Right renal pelvis (tissue), 4 donors: ENCODE measurements at regions not wholly inside any gene's neighbourhood (a gene's known extent, or its start where the extent isn't known, plus 50 kb on each side); places are given as distances from the start of the nearest gene placed in this dataset.

Experiments used
- DNase-seq, 4 donors: peaks; one replicate each; pipeline ENCODE4 v3.0.0-alpha.2; 2013; ENCODE audit warnings: low read depth in 4 of 4, low spot score in 3 of 4, missing footprints in 1 of 4

GRCh38 chr2:20559277-20559676 is 91.6 kb downstream of the HS1BP3 start:
- no peak for DNase-seq

- no peak for DNase-seq
Observed at GRCh38 chr2:20560011-20560410, 90.9 kb downstream of the HS1BP3 start.

GRCh38 chr2:20560891-20561636 is 89.8 kb downstream of the HS1BP3 start:
- DNase-seq: no peak

- DNase-seq: no peak
Observed at GRCh38 chr2:20561637-20562454, 89.1 kb downstream of the HS1BP3 start.

GRCh38 chr2:20562540-20563225 is 88.2 kb downstream of the HS1BP3 start:
- no peak for DNase-seq

GRCh38 chr2:20563251-20563650 is 87.6 kb downstream of the HS1BP3 start:
- no peak for DNase-seq

GRCh38 chr2:20563833-20564232 is 87.1 kb downstream of the HS1BP3 start:
- DNase-seq: no peak

GRCh38 chr2:20565101-20565622 is 85.7 kb downstream of the HS1BP3 start:
- no peak for DNase-seq

- peak in 3 of 4 donors; percentile 49 to 72 (median 66) for DNase-seq
Observed at GRCh38 chr2:20565623-20566236, 85.2 kb downstream of the HS1BP3 start.

- no peak for DNase-seq
Observed at GRCh38 chr2:20566331-20566730, 84.6 kb downstream of the HS1BP3 start.

GRCh38 chr2:20567159-20567925 is 83.6 kb downstream of the HS1BP3 start:
- no peak for DNase-seq
